Ishikawa (cell line): ENCODE measurements at regions not wholly inside any gene's neighbourhood (a gene's known extent, or its start where the extent isn't known, plus 50 kb on each side); places are given as distances from the start of the nearest gene placed in this dataset.

Experiments used
- CEBPB ChIP-seq: IDR thresholded peaks from 2 replicates; pipeline ENCODE4 v1.6.1; 2012
- CREB1 ChIP-seq: IDR thresholded peaks from 2 replicates; pipeline ENCODE4 v1.6.1; 2012; ENCODE audit warnings: low read depth
- EGR1 ChIP-seq: IDR thresholded peaks from 2 replicates; pipeline ENCODE4 v1.6.1; 2012
- EP300 ChIP-seq: IDR thresholded peaks from 2 replicates; pipeline ENCODE4 v1.6.1; 2012; ENCODE audit warnings: borderline replicate concordance
- FOXM1 ChIP-seq: IDR thresholded peaks from 2 replicates; pipeline ENCODE4 v1.6.1; 2012; ENCODE audit warnings: low read depth, borderline replicate concordance
- MAX ChIP-seq: IDR thresholded peaks from 2 replicates; pipeline ENCODE4 v1.6.1; 2012
- NFIC ChIP-seq: IDR thresholded peaks from 2 replicates; pipeline ENCODE4 v1.6.1; 2012
- RAD21 ChIP-seq: IDR thresholded peaks from 2 replicates; pipeline ENCODE4 v1.6.1; 2012; ENCODE audit warnings: low read depth
- REST ChIP-seq: IDR thresholded peaks from 2 replicates; pipeline ENCODE4 v1.6.1; 2012; ENCODE audit warnings: low read depth, mild to moderate bottlenecking
- TAF1 ChIP-seq: IDR thresholded peaks from 2 replicates; pipeline ENCODE4 v1.6.1; 2012; ENCODE audit warnings: low read depth, mild to moderate bottlenecking
- TCF12 ChIP-seq: IDR thresholded peaks from 2 replicates; pipeline ENCODE4 v1.6.1; 2012; ENCODE audit warnings: low read depth
- TEAD4 ChIP-seq: IDR thresholded peaks from 2 replicates; pipeline ENCODE4 v1.6.1; 2012
- USF1 ChIP-seq: IDR thresholded peaks from 2 replicates; pipeline ENCODE4 v1.6.1; 2012
- YY1 ChIP-seq: IDR thresholded peaks from 2 replicates; pipeline ENCODE4 v1.6.1; 2012; ENCODE audit warnings: low read depth
- ZBTB7A ChIP-seq: IDR thresholded peaks from 2 replicates; pipeline ENCODE4 v1.6.1; 2012; ENCODE audit warnings: low read depth

GRCh38 chr3:66103729-66104128 lies 65.0 kb upstream of the MAGI1 start:
- TF ChIP-seq EGR1, result no peak

GRCh38 chr3:66101901-66102300 lies 63.2 kb upstream of the MAGI1 start:
- TF ChIP-seq FOXM1, result no peak
- TF ChIP-seq ZBTB7A, result no peak
- TF ChIP-seq TEAD4, result no peak

- TF ChIP-seq NFIC, result no peak
- peak; percentile 66 for TF ChIP-seq TEAD4
These were observed 60.9 kb upstream of the MAGI1 start for GRCh38 chr3:66099541-66100065.

DNA sequence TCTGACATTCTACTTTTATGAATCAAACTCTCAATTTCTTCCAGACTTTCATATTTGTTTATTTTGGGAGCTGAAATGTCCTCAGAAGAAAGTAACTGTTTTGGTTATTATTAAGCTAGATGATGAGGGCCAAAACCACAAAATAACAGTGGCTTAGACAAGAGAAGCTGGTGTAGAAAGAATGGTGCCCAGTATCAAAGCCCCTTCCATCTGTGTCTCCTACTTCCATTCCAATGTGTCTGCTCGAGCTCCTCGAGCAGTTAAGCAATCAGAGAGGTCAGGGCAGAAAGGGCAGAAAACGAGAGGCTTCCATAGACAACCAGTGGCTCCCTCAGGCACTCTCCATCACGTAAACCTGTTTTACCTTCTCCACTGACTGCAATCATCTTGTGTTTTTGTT lies 59.7 kb upstream of the MAGI1 start:
- TF ChIP-seq NFIC (no peak), ZBTB7A (no peak), EGR1 (no peak), MAX (no peak), TEAD4 (no peak), RAD21 (no peak), YY1 (no peak), TCF12 (no peak), CREB1 (no peak), REST (no peak), TAF1 (no peak), USF1 (no peak), EP300 (no peak), FOXM1 (no peak), CEBPB (no peak)

- TF ChIP-seq EP300, result no peak
- TF ChIP-seq TEAD4, result no peak
- TF ChIP-seq CREB1, result no peak
- TF ChIP-seq USF1, result no peak
- TF ChIP-seq YY1, result no peak
- no peak for TF ChIP-seq CEBPB
- TF ChIP-seq ZBTB7A, result no peak
- no peak for TF ChIP-seq MAX
- TF ChIP-seq FOXM1, result no peak
- no peak for TF ChIP-seq EGR1
- no peak for TF ChIP-seq RAD21
- TF ChIP-seq TAF1, result no peak
These were observed 58.9 kb upstream of the MAGI1 start for GRCh38 chr3:66097647-66098046.

- TF ChIP-seq RAD21, result no peak
- TF ChIP-seq YY1, result no peak
- TF ChIP-seq CEBPB, result no peak
- TF ChIP-seq TEAD4, result no peak
- no peak for TF ChIP-seq FOXM1
- no peak for TF ChIP-seq CREB1
- no peak for TF ChIP-seq EGR1
These were observed 56.7 kb upstream of the MAGI1 start for GRCh38 chr3:66095295-66096001.

GRCh38 chr3:66093981-66094380 lies 55.3 kb upstream of the MAGI1 start:
- no peak for TF ChIP-seq NFIC
- no peak for TF ChIP-seq TCF12
- no peak for TF ChIP-seq EP300
- no peak for TF ChIP-seq ZBTB7A
- no peak for TF ChIP-seq REST
- no peak for TF ChIP-seq FOXM1
- TF ChIP-seq EGR1, result no peak
- TF ChIP-seq MAX, result no peak
- no peak for TF ChIP-seq YY1
- no peak for TF ChIP-seq TAF1
- no peak for TF ChIP-seq CREB1
- no peak for TF ChIP-seq TEAD4
- no peak for TF ChIP-seq CEBPB
- TF ChIP-seq USF1, result no peak
- no peak for TF ChIP-seq RAD21
